Panc1 (cell line): ENCODE measurements at regions not wholly inside any gene's neighbourhood (a gene's known extent, or its start where the extent isn't known, plus 50 kb on each side); places are given as distances from the start of the nearest gene placed in this dataset.

ENCODE experiments used
- ATAC-seq: fragments of 200-7000 bp; cut with Tn5 transposase; 2 replicates; pipeline ENCODE4 v1.9.1; 2020; ENCODE audit warnings: mild to moderate bottlenecking, moderate library complexity
- BruUV-seq: library from RNA; stranded (reverse); fragments of 400-500 nt; replicated peaks from 2 replicates; lab custom pipeline; 2021; lab: Mats Ljungman, UMichigan
- CTCF ChIA-PET: fragments of 300-600 bp; sonication (Branson Sonifier 250); formaldehyde crosslinking; loops from one replicate; lab custom pipeline; 2022; ENCODE audit warnings: antibody characterized with exemption; lab: Charles Lee
- POLR2A ChIA-PET: fragments of 300-600 bp; sonication (Branson Sonifier 250); formaldehyde crosslinking; loops from one replicate; lab custom pipeline; 2022; ENCODE audit warnings: antibody characterized with exemption; lab: Charles Lee
- DNase-seq: peaks from one replicate; pipeline ENCODE4 v3.0.0-alpha.2; 2010; ENCODE audit warnings: low read depth, low spot score
- H3K27ac ChIP-seq: 2 replicates; pipeline ENCODE4 v1.5.1; 2011; ENCODE audit warnings: mild to moderate bottlenecking, low read length, inconsistent platforms
- H3K27me3 ChIP-seq: fragments of 200-500 bp; sonication (Bioruptor generic); 2 replicates; pipeline ENCODE4 v1.6.0; 2014; ENCODE audit warnings: low read length, inconsistent platforms; ENCODE audit not compliant: control insufficient read depth, insufficient read depth
- H3K36me3 ChIP-seq: fragments of 200-500 bp; sonication (Bioruptor generic); 2 replicates; pipeline ENCODE4 v1.5.1; 2014; ENCODE audit warnings: inconsistent platforms, mild to moderate bottlenecking, low read length, moderate library complexity; ENCODE audit not compliant: control insufficient read depth, insufficient read depth
- H3K4me1 ChIP-seq: 2 replicates; pipeline ENCODE4 v1.5.1; 2011; ENCODE audit warnings: inconsistent platforms, mild to moderate bottlenecking, low read length, moderate library complexity; ENCODE audit not compliant: control insufficient read depth, insufficient read depth
- H3K4me3 ChIP-seq, 2 experiments: 2 replicates each; pipeline ENCODE4 v1.5.1; 2011 to 2012; ENCODE audit warnings: low read depth in 2 of 2, low read length in 2 of 2, mild to moderate bottlenecking in 2 of 2, inconsistent platforms in 1 of 2, moderate library complexity in 1 of 2
- H3K9me3 ChIP-seq: fragments of 200-500 bp; sonication (Bioruptor generic); 2 replicates; pipeline ENCODE4 v1.5.1; 2014; ENCODE audit warnings: low read depth, mild to moderate bottlenecking, inconsistent platforms, low read length, moderate library complexity; ENCODE audit not compliant: control insufficient read depth, insufficient read depth
- CTCF ChIP-seq: fragments of 450-650 bp; IDR thresholded peaks from 2 replicates; pipeline ENCODE4 v1.5.1; 2017; ENCODE audit warnings: mild to moderate bottlenecking
- POLR2AphosphoS5 ChIP-seq: IDR thresholded peaks from 2 replicates; pipeline ENCODE4 v1.6.1; 2012; ENCODE audit warnings: mild to moderate bottlenecking, low read depth, low read length, moderate library complexity
- REST ChIP-seq, 2 experiments: IDR thresholded peaks; 2 replicates each; pipeline ENCODE4 v1.6.1; 2011 to 2012; ENCODE audit warnings: low read depth in 2 of 2, control low read depth in 1 of 2, low read length in 1 of 2, mild to moderate bottlenecking in 1 of 2, moderate library complexity in 1 of 2; ENCODE audit not compliant: insufficient read depth in 1 of 2
- SIN3A ChIP-seq: IDR thresholded peaks from 2 replicates; pipeline ENCODE4 v1.6.1; 2012; ENCODE audit warnings: low read depth, mild to moderate bottlenecking, low read length, moderate library complexity, borderline replicate concordance; ENCODE audit not compliant: insufficient read depth
- TCF7L2 ChIP-seq: IDR thresholded peaks from 2 replicates; pipeline ENCODE4 v1.6.1; 2011; ENCODE audit warnings: mild to moderate bottlenecking, low read depth, low read length, inconsistent platforms
- in situ Hi-C: cut with HindIII; loops from 2 replicates; pipeline ENCODE4 v1.10.0; 2016; ENCODE audit warnings: low sequenced_read_pairs, low pct_unique_long_range_greater_than_20kb
- intact Hi-C: fragments of 100-400 bp; cut with micrococcal nuclease; formaldehyde crosslinking; loops from one replicate; pipeline ENCODE4 v1.10.0; 2022; ENCODE audit not compliant: unreplicated experiment

- H3K27me3 ChIP-seq = peaks cover 5% of the 10 kb centered on the region; the same call in 1 of the 2 replicates
- intact Hi-C loops (no loop called here), in situ Hi-C loops (no loop called here)
- H3K4me3 ChIP-seq = no peak overlapping the region
- TF ChIP-seq REST (IDR thresholded peaks at IDR 0.05; ENCODE audit: insufficient read depth in 1 of 2, low read depth in 2 of 2, low read length in 1 of 2) = no peak
- no peak for TF ChIP-seq TCF7L2
- TF ChIP-seq POLR2AphosphoS5 = no peak
- no peak for TF ChIP-seq CTCF
- TF ChIP-seq SIN3A = no peak
- no peaks in the 10 kb centered on the region for H3K9me3 ChIP-seq
- no TSS peak for BruUV-seq
- H3K27ac ChIP-seq = no peak overlapping the region
- ChIA-PET POLR2A (no interaction called here), CTCF (no interaction called here)
- DNase-seq (no peak), ATAC-seq (no peak)
- H3K4me1 ChIP-seq = no peaks in the 10 kb centered on the region
- no peaks in the 10 kb centered on the region for H3K36me3 ChIP-seq
Measured at GRCh38 chr7:21243265-21243664, 184.6 kb upstream of the SP4 start.

DNA sequence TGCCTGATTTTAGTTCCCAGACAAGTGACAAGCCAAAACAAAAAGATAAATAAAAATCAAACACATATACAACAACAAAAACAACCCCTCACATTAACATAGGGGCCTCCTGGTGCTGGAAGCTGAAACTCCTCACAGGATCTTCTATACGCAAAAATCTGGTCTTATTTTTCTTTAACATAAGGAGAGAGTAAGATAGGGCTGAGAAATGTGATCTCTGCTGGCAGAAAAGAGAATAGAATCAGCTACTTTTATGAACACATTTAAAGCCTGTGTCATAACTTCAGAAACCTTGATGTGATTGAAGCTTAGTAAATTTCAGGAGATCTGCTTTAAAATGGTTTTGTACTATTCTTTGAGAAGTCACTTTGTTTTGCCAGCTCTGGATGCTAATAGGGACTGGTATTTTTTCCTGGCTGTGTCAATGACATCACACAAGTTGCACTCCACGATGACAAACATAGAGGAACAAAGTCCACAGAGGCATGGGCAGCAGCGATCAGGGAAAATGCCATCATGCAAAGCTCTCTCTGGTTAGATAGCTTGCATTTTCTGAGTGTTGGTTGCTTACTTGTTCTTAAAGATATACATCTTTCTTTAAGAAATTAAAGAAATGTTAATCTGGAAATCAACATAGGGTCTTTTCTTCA, 176.6 kb upstream of the SP4 start:
- BruUV-seq = no TSS peak
- Histone ChIP-seq H3K9me3 (no peaks in the 10 kb centered on the region), H3K27ac (no peak overlapping the region), H3K4me1 (peaks cover 8% of the 10 kb centered on the region; the same call in 1 of the 2 replicates), H3K4me3 (no peak overlapping the region), H3K27me3 (peaks cover 43% of the 10 kb centered on the region), H3K36me3 (no peaks in the 10 kb centered on the region)
- POLR2A ChIA-PET = no interaction called here
- intact Hi-C loops (no loop called here), in situ Hi-C loops (no loop called here)
- DNase-seq (no peak), ATAC-seq (no peak)
- CTCF ChIA-PET = no interaction called here
- TF ChIP-seq TCF7L2 (no peak), SIN3A (no peak), REST (IDR thresholded peaks at IDR 0.05; ENCODE audit: insufficient read depth in 1 of 2, low read depth in 2 of 2, low read length in 1 of 2) (no peak), POLR2AphosphoS5 (no peak), CTCF (no peak; the same call in 1 of the 2 replicates)
